ENCODE measurements at regions not wholly inside any gene's neighbourhood (a gene's known extent, or its start where the extent isn't known, plus 50 kb on each side); places are given as distances from the start of the nearest gene placed in this dataset.

DNA sequence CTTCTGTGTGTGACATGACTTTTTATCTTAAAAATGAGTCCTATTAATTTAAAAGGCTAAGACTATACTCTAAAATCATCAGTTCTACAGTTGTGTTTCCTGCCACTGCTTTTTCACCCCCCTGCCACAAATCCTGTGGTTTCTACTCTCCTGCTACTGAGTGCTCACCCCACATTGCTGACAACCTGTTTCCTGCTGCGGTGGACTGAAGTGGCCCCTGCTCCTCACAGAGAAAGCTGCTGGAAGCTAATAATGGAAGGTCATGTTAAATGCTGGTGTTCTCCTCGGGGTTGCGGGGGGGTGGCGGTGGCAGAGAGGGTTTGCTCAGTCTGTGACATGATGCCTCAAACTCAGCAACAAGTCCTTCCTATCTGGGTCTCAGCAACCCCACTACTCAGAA, 113.2 kb upstream of the INHBA start:
- no peak for DNase-seq (ENCODE audit: low read depth, low spot score)
- in situ Hi-C loops (cut with HindIII; ENCODE audit: low pct_unique_long_range_greater_than_20kb, low sequenced_read_pairs): no loop called here

DNA sequence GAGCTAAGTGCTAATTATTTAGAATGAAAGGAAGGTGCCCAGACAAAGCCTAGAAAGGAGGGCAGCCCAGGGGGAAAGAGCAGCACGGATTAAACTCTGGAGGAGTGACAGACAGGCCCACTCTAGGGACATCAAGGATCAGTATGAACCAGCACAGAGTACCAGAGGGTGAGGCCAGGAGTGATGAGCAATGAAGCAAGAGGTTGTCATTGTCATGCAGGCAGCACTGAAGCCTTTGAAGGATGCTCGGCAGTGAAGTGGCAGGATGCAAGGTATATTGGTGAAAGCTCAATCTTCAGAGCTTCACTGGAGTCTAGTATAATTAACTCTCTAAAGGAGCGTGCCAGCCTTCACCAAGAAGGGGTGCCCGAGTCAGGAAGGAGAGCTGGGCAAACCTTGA, 112.0 kb upstream of the INHBA start:
- no peak for DNase-seq (ENCODE audit: low read depth, low spot score)
- in situ Hi-C loops (cut with HindIII; ENCODE audit: low pct_unique_long_range_greater_than_20kb, low sequenced_read_pairs): no loop called here

DNA sequence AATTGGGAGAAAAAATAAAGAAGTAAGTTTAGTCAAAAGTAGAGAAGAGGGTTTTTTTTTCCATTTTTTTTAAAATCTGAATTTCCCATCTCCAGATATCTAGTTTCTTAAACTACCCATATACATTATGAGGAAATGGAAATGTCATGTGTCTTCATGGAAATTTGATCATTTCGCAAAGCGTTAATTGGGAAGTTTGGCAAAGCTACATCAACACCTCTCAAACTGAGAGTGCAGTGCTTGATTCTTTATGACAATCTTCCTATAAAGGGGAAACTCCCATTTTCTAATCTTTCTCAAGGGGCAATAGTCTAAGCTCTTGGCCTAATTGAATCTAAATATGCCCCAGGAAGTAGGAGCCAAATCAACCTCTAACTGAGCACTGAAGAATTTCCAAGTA, 110.4 kb upstream of the INHBA start:
- DNase-seq (ENCODE audit: low read depth, low spot score): no peak
- in situ Hi-C loops (cut with HindIII; ENCODE audit: low pct_unique_long_range_greater_than_20kb, low sequenced_read_pairs): no loop called here

DNA sequence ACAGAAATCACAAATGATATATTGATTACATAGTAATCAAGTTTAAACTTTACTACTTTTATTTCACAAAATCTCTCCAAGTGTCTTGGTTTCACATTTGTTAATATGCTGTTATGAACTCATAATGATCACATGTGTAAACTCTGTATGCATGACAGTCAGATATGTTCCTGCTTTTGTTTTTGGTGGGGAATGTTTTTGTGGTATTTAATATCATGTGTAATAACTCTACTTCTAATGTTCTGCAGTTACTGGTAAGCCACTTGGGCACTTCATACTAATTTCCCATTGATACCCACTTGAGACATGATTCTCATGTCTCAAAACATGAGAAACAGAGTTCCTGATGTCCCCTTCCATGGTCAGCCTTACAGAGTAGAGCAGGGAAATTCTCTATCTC, 109.1 kb upstream of the INHBA start:
- in situ Hi-C loops (cut with HindIII; ENCODE audit: low pct_unique_long_range_greater_than_20kb, low sequenced_read_pairs): no loop called here
- no peak for DNase-seq (ENCODE audit: low read depth, low spot score)

DNA sequence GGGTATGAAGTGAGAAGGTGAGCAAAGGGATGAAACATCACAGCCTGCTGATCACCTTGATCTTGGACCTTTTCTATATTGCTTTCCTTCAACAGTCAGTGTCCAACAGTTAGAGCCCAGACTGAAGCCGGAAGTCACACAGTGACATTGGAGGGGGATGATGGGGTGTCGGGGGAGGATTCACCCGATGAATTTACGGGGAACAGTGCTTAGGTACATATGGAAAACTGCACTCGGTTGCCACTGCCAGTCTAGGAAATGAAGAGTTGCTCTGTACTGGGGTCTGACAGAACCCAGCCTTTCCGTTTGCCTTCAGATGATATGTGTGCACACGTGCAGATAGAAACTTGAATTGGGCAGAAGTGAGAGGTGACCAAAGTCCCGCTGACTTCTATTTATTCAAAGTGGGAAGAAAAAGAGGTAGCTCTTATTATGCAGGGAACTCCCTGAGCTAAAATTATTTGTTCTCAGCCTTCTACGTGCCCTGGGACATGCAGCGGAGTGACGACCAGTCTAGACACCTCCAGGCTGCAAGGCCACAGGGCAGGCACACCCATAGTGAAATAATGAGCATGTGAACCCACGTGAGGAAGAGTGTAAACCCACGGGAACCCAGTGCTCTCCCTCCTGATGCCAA, 107.2 kb upstream of the INHBA start:
- DNase-seq (ENCODE audit: low read depth, low spot score): no peak
- in situ Hi-C loops (cut with HindIII; ENCODE audit: low pct_unique_long_range_greater_than_20kb, low sequenced_read_pairs): no loop called here

DNA sequence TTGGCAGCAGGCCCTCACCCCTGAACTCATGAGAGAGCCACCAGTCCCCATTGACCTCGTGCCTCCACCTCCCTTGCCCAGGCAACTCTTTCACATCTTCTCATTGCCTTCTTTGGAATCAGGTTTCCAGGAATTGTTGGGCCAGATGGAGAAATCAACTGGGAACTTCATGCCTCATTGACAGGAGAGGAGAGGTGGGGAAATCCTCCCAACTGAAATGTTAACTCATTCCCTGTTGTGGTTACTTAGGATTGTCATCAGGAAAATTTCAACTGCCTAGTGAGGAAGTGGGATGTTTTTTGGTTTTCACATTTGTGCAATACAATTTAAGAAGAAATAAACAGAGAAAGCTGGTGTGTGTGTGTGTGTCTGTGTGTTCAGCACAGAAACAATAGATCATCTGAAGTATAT, 106.6 kb upstream of the INHBA start:
- in situ Hi-C loops (cut with HindIII; ENCODE audit: low pct_unique_long_range_greater_than_20kb, low sequenced_read_pairs): no loop called here
- DNase-seq (ENCODE audit: low read depth, low spot score): no peak

DNA sequence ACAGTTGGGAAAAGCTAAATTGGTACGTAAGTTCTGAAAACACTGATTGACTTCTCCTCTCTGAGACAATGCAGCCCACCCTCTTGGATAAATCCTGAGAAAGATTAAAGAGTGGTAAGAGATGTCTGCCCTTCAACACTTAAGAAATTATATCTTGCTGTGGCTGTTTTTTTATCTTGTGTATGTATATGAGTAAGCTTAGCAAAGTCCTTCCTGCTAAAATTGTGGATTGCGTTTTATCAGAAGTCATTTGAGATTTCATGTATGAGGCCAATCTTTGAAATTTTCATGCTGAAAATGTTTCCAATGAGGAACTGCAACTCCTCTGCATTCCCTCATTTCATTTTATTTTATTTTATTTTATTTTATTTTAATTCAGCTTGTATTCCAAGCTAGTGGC, 106.2 kb upstream of the INHBA start:
- in situ Hi-C loops (cut with HindIII; ENCODE audit: low pct_unique_long_range_greater_than_20kb, low sequenced_read_pairs): no loop called here
- no peak for DNase-seq (ENCODE audit: low read depth, low spot score)

DNA sequence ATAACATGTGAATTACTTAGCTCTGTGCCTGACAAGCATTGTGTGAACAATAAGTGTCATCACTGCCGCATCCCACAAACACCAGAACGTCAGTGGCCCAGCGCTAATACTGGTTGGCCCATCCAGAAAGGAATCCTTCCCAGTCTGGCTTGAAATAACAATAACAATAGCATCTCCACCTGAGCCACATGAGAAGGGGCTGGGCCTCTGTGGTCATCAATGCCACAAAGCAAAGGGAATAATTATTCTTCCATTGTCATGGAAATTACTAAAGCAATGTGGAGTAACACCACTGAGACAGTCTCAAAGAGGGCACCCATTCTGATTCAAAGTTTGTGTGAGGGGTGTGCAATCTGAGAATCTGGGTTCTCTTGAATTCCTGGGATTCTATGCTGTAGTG, 105.7 kb upstream of the INHBA start:
- in situ Hi-C loops (cut with HindIII; ENCODE audit: low pct_unique_long_range_greater_than_20kb, low sequenced_read_pairs): no loop called here

DNA sequence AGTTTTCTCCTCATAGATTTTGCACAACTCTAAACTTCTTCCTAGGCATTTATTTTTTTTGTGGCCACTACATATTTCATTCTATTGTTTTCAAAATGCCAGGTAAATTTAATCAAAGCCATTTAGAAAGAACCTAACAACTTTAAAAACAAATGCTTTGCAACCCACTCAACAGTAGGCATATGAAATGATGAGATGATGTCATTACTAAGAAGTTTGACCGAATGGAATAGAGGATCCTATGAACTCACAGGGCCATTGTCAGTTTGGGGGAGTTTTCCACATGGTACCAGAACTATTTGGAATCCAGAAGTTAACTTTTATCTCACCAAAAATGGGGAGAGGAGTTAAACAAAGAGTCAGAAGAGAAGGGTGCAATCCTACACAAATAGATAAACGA, 100.7 kb upstream of the INHBA start:
- DNase-seq (ENCODE audit: low read depth, low spot score): no peak
- in situ Hi-C loops (cut with HindIII; ENCODE audit: low pct_unique_long_range_greater_than_20kb, low sequenced_read_pairs): no loop called here

More for the DNA sequence above, 105.7 kb upstream of the INHBA start:
- no peak for DNase-seq (ENCODE audit: low read depth, low spot score)

DNA sequence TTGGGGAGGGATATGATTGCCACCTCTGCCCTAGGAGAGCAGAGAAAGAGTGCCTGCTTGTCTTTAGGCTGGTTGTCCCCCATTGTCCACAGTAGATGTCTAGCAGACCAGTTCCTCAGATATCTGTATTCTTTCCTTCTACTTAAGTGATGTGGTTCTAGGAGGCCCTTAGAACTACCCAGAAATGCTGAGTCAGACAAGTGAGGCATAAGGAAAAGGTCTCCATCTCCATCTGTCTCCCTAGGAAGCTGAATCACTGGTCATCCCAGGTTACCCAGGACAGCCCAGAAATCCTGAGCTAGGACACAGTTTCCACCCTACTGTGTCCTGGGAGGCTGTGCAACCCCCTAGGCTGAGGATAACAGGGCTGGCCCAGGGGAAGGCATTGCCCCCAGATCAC, 93.4 kb upstream of the INHBA start:
- no peak for DNase-seq (ENCODE audit: low read depth, low spot score)
- in situ Hi-C loops (cut with HindIII; ENCODE audit: low pct_unique_long_range_greater_than_20kb, low sequenced_read_pairs): no loop called here

DNA sequence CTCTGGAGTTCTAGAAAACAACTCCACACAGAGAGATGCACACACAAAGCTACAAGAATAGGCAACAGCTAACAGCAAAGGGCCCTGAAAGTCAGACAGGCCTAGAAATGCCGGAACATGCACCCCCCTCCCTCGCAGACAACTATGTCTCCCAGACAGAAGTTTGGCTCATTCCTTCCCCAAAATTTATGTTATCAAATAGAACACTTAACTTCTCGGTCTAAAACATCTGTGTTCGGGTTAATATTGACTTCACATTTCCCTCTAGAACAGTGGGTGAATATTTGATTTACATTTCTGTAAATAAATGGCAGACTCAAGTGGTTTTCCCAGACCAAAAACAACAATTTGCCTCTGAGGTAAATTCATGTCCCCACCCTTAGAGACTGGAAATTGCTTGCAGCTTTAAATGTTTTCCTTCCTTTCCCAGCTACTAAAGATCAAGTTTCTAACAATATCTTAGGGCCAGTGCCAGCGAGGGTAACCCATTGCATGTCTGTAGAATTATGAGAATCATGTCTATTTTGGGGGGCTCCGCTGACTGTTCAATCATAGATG, 92.5 kb upstream of the INHBA start:
- in situ Hi-C loops (cut with HindIII; ENCODE audit: low pct_unique_long_range_greater_than_20kb, low sequenced_read_pairs): no loop called here
- no peak for DNase-seq (ENCODE audit: low read depth, low spot score)

DNA sequence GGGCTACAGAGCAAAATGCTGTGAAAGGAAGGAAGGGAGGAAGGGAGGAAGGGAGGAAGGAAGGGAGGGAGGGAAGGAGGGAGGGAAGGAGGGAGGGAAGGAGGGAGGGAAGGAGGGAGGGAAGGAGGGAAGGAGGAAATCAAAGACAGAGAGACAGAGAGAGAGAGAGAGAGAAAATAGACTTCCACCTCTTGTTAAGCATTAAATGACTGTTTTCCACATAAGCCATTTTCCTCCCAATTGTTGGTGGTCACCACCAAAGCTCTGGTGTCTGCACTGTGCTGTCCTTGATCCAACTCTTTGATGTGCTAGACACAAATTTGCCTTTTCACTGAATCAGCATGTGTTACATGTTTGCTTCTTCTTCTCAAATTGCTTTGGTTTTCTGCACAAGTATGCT, 90.7 kb upstream of the INHBA start:
- in situ Hi-C loops (cut with HindIII; ENCODE audit: low pct_unique_long_range_greater_than_20kb, low sequenced_read_pairs): no loop called here
- DNase-seq (ENCODE audit: low read depth, low spot score): no peak

DNA sequence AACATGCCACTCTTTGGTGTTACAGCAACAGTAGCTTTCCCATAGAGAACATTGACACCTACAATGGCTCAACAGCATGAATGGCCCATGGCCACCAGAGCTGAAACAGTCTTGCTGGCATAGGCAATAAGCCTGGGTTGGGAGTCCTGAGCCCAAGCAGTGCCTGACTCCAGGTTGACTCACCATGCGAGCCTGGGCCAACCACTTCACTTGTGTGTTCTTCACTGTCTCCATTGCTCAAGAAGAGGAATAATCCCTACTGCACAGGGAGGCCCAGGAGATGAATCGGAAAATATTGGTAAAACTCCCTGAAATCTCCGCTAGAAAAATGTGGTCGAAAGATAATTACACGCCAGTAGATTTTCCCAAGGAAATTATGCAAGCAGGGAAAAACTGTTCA, 89.2 kb upstream of the INHBA start:
- in situ Hi-C loops (cut with HindIII; ENCODE audit: low pct_unique_long_range_greater_than_20kb, low sequenced_read_pairs): no loop called here
- DNase-seq (ENCODE audit: low read depth, low spot score): no peak

DNA sequence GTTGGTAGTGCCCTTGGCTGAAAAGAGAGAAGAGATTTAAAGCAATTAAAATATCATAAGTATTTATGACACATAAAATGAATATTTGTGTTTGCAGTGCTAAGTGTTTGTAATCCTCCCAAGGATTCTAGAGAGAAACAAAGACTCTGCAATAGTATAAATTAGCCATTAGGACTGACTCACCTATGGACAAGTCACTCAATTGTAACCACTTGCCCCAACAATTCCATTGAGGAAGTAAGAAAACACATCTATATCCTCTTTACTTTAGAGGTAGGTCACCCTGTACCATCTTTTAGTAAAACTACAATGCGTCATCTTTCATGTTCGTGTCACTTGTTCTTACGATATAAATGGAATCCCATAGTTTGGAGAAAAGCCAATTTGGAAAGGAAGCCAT, 85.7 kb upstream of the INHBA start:
- no peak for DNase-seq (ENCODE audit: low read depth, low spot score)
- in situ Hi-C loops (cut with HindIII; ENCODE audit: low pct_unique_long_range_greater_than_20kb, low sequenced_read_pairs): no loop called here

DNA sequence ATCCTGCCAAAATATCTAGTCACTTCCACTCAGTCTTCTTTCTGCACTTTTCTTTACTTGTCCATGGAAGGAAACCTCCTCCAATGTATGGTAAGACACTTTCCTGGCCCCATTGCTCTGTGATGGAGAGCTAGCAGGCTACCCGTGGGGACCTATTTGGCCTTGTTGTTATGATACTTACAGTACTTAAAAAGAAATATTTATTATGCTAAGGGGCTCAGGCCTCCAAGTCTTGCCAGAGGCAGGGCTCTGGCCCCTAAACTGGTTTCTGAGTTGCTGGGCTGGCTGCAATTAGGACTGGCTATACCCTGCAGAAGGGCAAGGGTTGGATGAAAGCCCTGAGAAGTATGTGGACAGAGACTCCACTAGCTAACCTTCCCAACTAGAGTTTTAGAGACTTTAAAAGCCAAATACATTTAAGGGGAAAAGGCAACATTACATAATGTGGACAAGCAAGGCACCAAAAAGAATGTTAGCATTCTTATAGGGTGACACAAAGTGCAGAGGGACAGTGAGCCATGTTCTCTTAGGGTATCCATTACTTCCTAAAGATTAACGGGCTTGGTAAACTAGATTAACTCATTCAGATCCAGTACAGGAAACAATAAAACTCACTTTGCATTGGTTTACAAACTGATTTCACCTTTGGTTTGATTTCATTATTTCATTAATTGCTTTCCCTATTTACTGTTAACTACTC, 84.9 kb upstream of the INHBA start:
- no peak for DNase-seq (ENCODE audit: low read depth, low spot score)
- in situ Hi-C loops (cut with HindIII; ENCODE audit: low pct_unique_long_range_greater_than_20kb, low sequenced_read_pairs): no loop called here

DNA sequence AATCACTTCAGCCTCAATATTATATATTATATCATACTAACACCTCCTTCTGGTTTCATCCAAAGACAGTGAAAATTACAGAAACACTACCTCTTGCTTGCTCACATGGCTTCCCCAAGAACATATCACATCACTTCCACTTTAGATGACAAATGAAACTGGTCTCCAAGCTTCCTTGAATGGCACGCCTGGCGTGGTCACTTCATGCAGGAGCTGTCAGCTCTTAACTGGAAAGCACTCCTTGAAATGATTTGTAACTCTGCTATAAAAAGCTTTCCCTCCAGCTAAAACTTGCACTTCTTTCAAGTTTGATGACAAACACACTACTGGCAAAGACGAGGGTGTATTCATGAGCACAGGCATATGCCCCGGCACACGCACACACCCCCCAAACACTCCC, 84.1 kb upstream of the INHBA start:
- DNase-seq (ENCODE audit: low read depth, low spot score): no peak
- in situ Hi-C loops (cut with HindIII; ENCODE audit: low pct_unique_long_range_greater_than_20kb, low sequenced_read_pairs): no loop called here

DNA sequence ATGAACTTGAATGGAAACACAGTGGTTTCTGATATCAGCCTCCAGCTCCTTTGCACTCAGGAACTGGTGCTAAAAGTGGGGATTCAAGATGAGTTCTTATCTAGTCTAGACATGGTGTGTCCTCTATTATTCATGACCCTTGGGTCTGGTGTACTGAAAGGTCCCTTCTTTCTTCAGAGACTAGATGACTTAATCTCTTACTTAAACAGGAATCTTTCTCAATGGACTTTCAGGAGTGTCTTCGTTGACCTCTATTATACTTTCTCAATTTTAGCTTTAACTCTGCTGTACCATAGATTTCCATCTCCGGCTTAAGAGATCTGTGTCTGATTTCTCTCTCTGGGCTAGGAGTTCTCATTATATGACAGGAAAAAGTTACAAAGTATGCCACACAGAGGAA, 83.5 kb upstream of the INHBA start:
- no peak for DNase-seq (ENCODE audit: low read depth, low spot score)
- in situ Hi-C loops (cut with HindIII; ENCODE audit: low pct_unique_long_range_greater_than_20kb, low sequenced_read_pairs): no loop called here

DNA sequence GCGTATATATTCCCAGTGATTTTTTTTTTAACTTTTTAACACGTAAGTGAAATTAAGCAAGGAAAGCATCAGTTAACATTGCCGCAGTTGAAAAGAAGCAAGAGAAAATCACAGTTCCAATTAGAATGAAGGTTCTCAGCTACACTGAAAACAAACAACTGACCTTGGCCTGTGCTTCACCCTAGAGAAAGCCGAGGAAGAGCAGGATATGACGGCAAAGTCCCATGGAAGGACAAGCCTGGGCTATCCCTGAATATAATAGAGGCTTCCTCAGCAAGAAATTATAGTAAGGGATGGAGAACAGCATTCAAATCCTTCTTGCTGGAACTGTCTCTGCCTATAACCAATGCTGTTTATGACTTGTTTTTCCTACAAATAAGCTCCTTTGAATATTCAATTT, 83.0 kb upstream of the INHBA start:
- DNase-seq (ENCODE audit: low read depth, low spot score): no peak
- in situ Hi-C loops (cut with HindIII; ENCODE audit: low pct_unique_long_range_greater_than_20kb, low sequenced_read_pairs): no loop called here

DNA sequence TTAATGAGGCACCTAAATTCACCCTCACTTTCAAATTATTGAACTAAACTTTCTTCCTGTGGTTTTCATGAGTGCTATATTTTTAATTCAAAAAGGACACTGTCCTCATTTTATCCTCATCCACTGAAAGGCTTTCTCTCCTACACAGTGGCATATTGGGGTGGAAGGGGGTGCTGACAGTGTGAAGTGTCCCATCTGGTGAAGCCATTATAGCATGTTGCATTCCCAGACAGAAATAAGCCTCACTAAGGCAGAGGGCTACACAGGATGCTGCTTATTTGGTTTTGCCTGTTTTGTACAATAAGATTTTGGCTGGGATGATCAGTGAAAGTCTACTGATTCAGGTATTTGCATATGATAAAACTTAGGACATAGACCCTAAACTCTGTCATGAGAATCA, 82.4 kb upstream of the INHBA start:
- DNase-seq (ENCODE audit: low read depth, low spot score): no peak
- in situ Hi-C loops (cut with HindIII; ENCODE audit: low pct_unique_long_range_greater_than_20kb, low sequenced_read_pairs): no loop called here
